ENCODE measurements at regions not wholly inside any gene's neighbourhood (a gene's known extent, or its start where the extent isn't known, plus 50 kb on each side); places are given as distances from the start of the nearest gene placed in this dataset.

DNA sequence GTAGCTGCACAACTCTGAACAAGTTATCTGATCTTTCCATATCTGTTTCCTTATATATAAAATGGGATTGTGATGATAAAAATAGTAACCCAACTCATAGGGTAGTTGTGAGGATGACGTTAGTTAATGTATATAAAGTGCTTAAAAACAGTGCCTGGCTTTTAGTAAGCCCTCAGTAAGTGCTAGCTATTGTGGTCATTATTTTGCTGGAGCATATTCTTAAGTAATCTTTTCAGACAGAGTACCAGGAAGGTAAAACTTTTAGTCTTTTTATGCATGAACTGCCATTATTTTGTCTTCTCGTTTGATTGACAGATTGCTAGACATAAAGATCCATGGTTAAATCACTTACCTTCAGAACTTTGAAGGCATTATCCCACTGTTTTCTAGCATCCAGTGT lies 62.5 kb upstream of the SIM2 start:
- DNase-seq: no peak

DNA sequence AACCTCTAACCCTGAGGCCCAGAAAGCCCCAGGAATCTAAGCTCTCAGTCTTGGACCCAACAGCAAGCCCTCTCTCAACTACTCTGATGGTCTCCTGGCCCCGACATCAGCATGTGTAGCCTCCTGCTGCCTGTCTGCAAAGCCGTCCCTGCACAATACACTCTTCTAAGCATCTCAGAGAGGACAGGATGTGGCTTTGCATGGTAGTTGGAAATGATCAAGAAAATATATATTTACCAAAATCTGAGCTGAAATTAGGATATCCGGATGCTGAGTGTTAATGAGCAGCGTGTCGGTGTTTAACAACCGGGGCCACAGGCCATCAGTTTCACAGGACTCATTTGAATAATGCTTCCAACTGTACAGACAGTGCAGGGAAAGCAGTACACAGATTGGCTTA lies 59.1 kb upstream of the SIM2 start:
- DNase-seq: no peak

DNA sequence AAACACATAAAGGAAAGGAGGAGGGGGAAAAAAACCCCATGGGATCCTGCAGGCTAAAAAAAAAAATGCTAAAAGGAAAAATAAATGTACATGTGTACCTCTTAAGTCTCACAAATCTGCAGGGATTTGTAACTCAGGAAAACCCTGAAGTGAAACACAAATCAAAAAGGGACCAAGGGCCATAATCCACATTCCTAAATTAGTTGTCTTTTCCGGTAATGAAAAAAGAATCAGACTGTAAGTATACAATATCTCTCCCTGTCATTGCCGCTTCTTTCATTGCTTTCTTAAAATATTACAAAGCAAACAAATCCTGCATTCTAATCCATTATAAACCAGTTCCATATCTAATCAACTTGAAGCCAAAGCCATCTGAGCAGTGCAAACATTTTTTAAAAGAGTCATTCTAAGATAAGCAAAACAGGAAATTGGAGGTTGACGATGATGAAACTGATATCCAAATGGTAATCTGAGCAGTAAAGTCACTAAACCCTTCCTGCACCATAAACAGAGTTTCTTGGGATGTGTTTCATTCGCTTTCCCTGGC lies 58.7 kb upstream of the SIM2 start:
- DNase-seq: no peak

DNA sequence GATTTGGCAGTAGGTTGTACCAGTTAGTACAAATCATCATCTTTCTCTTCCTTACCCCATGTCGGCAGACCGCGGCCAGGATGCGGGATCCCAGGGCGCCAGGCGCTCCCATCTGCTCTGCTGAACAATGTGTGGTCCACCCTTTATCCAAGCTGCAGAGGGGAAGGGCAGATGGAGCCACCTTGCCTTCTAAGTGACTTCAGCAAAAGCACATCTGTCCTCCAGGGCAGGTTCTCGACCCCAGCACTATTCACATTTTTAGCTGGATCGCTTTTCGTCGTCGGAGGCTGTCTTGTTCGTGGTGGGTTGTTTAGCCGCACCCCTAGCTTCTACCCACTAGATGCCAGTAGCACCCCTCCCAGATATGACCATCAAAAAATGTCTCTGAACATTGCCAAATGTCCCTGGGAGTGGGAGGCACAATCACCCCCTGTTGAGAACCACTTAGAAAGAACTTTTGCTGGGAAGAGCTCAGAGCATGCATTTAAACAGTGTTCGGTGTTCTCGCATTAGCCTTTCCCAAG lies 58.1 kb upstream of the SIM2 start:
- DNase-seq: no peak

DNA sequence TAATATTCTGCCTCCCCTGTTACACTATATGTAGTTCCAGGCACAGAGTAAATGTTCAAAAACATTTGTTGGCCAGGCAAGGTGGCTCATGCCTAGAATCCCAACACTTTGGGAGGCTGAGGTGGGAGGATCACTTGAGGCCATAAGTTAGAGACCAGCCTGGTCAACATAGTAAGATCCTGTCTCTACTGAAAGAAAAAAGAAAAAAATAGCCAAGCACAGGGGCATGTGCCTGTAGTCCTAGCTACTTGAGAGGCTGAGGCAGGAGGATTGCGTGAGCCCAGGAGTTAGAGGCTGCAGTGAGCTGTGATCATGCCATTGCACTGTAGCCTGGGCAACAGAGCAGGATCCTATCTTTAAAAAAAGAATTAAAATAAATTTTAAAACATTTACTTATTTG lies 57.6 kb upstream of the SIM2 start:
- no peak for DNase-seq

DNA sequence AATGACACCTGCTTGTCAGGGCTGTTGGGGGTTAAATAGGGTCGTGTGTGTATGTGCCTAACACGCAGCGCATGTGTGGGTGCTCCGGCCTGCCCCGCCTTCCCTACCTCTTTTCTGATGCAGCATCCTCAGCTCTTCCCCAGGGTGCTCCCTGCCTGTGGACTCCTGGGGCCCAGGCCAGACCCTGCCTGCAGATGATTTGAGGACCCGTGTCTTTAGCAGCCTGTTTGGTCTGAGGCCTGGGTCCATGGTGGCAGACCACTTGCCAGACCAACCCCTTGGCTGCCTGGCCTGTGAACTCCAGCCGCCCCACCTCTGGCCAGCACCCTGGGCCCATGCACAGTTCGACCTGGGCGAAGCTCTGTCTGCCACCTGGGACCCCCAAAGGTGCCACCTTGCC lies 57.0 kb upstream of the SIM2 start:
- DNase-seq: no peak

DNA sequence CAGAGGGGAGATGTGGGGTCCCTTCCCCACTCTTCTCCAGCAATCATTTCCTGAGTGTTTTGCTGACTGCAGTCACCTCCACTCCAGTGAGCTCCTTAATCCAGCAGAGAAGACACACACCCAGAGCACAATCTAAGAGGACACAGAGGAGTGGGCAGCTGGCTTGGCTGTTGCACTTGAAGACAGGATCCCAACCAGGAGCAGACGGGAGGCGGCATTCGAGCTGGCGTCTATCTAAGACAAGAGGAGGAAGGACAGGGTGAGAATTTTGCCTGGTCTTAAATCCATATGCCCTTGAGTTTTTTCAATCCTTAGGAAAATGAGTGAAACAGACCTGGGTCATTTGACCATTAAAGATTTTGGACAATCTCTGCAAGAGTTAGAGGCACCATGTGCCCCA lies 56.1 kb upstream of the SIM2 start:
- no peak for DNase-seq

DNA sequence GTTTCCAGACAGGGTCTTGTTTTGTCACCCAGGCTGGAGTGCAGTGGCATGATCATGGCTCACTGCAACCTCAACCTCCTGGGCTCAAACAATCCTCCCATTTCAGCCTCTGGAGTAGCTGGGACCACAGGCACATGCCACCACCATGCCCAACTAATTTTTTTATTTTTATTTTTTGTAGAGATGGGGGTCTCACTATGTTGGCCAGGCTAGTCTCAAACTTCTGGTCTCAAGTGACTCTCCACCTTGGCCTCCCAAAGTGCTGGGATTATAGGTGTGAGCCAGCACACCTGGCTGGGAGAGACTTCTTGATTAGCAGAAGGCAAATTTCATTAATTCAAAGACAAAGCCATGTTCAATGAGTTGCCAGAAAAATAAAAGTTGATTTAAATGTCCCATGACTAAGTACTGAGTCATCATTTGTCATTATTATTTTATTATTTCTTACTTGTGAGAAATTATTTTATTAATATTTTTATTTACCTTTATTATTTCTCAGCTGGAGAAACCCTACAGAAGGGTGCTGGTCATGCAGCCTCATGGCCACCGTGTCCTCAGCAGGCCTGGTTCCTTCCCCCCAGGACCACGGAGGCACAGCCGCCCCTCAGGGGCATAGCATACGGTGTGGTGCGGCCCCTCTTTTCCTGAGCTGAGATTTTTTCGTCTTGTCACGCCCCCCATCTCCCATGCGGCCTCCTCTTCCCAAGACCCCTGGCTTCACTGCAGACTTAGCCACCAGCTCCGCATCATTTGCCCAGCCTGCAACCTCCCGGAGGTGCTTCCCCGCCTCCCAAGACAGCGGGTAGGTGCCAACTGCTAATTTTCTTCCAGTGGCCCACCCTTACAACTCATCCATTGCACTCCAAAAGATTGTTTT lies 55.3 kb upstream of the SIM2 start:
- no peak for DNase-seq

DNA sequence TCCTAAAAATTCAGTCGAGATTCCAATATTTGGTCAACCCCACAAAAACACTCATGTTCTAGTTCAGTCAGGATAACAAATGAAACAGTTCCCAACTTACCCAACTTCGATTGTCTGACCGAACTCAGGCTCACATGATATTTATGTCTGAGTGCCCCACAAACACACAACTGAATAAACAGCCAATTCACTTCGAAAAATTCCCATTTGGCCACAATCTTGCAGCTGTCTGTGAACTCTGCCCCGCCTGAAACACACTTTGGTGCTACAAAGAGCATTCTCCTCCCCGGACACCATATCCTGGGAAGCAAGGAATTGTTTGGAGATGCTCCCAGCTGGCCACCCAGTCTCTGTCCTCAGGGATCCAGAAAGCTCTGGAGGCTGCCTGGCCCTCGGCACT lies 52.9 kb upstream of the SIM2 start:
- DNase-seq: no peak

DNA sequence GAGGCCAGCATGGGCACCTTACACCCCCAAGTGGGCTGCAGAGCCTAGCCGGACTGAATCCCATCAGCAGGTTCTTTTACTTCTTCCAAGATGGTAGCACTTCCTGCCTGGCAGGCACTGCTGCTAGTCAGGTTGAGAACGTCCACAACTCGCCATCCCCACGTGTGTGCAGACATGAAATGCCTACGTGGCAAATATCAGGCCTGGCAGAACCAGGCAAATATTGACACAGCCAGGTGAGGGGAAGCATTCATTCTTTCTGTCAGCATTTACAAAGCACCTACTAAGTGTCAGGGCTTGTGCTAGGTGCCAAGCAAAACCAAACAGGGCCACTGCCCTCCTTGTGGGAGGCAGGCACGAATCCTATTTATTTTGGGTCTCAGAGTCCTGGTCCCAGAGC lies 52.3 kb upstream of the SIM2 start:
- no peak for DNase-seq

DNA sequence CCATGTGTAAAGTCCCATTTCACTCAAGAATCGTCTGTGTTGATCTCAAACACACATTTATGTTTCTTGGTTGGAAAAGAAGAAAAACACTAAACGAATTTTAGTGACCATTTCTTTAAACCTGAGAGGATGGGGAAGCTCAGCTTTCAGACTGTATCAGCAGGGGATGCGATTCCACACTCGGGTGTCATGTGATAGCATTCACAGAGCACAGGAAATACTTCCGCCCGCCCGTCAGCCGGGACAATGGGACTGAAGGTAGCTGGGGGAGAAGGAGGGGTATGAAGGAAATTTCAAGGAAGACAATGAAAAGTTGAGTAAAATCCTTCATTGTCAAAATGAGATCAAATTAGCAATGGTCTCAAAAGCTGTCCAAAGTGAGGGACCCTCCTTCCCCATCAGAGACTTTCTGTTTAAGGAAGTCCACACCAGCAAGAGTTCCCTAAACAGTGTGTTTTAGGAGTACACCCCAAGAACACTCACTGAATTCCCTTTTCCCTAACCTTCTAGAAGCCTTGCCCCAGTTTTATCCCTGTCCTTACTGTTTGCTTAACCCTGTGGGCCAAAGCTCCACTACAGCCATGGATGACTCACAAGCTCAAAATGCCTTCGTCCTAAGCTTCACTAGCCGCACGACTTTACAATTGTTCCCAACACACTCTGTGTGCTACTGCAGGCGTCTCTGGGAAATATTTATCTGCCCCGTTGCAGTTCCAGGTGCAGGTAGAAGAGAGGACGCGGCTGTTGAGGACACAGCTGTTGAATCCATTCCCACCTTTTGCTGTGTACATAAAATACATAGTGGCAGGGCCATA lies 51.4 kb upstream of the SIM2 start:
- DNase-seq: no peak

Measured in NCI-H446 (cell line).